Nucleus accumbens (tissue), 56 donors: ENCODE measurements at regions not wholly inside any gene's neighbourhood (a gene's known extent, or its start where the extent isn't known, plus 50 kb on each side); places are given as distances from the start of the nearest gene placed in this dataset.

ENCODE experiments used
- DNase-seq, 56 donors: peaks; one replicate each; lab custom pipeline; 2025; lab: John Stamatoyannopoulos, UW

GRCh38 chr12:13695781-13696180 lies 285.6 kb downstream of the GRIN2B start:
- no peak for DNase-seq

GRCh38 chr12:13692332-13692731 lies 289.1 kb downstream of the GRIN2B start:
- DNase-seq: peak in 4 of 56 donors; percentile 8 to 28 (median 20)

- peak in 4 of 56 donors; percentile 4 to 47 (median 26) for DNase-seq
Observed at GRCh38 chr12:13691598-13691997, 289.8 kb downstream of the GRIN2B start.

- DNase-seq: no peak
Observed at GRCh38 chr12:13687633-13688032, 293.8 kb downstream of the GRIN2B start.

- peak in 6 of 56 donors; percentile 4 to 44 (median 10) for DNase-seq
Observed at GRCh38 chr12:13686260-13686659, 295.1 kb downstream of the GRIN2B start.

- DNase-seq: no peak
Observed at GRCh38 chr12:13680916-13681315, 300.5 kb downstream of the GRIN2B start.

- DNase-seq: no peak
Observed at GRCh38 chr12:13676880-13677279, 304.5 kb downstream of the GRIN2B start.

- no peak for DNase-seq
Observed at GRCh38 chr12:13670285-13670866, 311.0 kb downstream of the GRIN2B start.

- no peak for DNase-seq
Observed at GRCh38 chr12:13668880-13669279, 312.5 kb downstream of the GRIN2B start.

- DNase-seq: no peak
Observed at GRCh38 chr12:13666806-13667205, 314.6 kb downstream of the GRIN2B start.

- peak in 33 of 56 donors; percentile 1 to 63 (median 25) for DNase-seq
Observed at GRCh38 chr12:13661005-13661887, 320.2 kb downstream of the GRIN2B start.

GRCh38 chr12:13654456-13654855 lies 326.9 kb downstream of the GRIN2B start:
- no peak for DNase-seq

GRCh38 chr12:13652105-13652504 lies 329.3 kb downstream of the GRIN2B start:
- DNase-seq: no peak

GRCh38 chr12:13635709-13636108 lies 345.7 kb downstream of the GRIN2B start:
- no peak for DNase-seq

- peak in 12 of 56 donors; percentile 1 to 42 (median 17) for DNase-seq
Observed at GRCh38 chr12:13631873-13632272, 349.5 kb downstream of the GRIN2B start.

- DNase-seq: no peak
Observed at GRCh38 chr12:13630354-13630753, 351.0 kb downstream of the GRIN2B start.

GRCh38 chr12:13628067-13628466 lies 353.3 kb downstream of the GRIN2B start:
- DNase-seq: no peak

GRCh38 chr12:13627536-13627935 lies 353.9 kb downstream of the GRIN2B start:
- no peak for DNase-seq

GRCh38 chr12:13613297-13613696 lies 368.1 kb downstream of the GRIN2B start:
- DNase-seq: no peak

GRCh38 chr12:13609894-13610679 lies 371.3 kb downstream of the GRIN2B start:
- DNase-seq: no peak

- no peak for DNase-seq
Observed at GRCh38 chr12:13606290-13606689, 375.1 kb downstream of the GRIN2B start.
